GM13976 (cell line): ENCODE measurements at regions not wholly inside any gene's neighbourhood (a gene's known extent, or its start where the extent isn't known, plus 50 kb on each side); places are given as distances from the start of the nearest gene placed in this dataset.

Experiments
- DNase-seq: peaks from one replicate; pipeline ENCODE4 v3.0.0; 2012; ENCODE audit warnings: low spot score
- in situ Hi-C: fragments of 300-500 bp; cut with MboI; formaldehyde crosslinking; loops from one replicate; pipeline ENCODE4 v1.12.0; 2022; ENCODE audit warnings: low sequenced_read_pairs, mixed read lengths, inconsistent platforms; ENCODE audit not compliant: unreplicated experiment
- TF ChIP-seq, protein P1 (sequence below): IDR thresholded peaks from 2 replicates; pipeline ENCODE4 v1.5.1; 2012; ENCODE audit warnings: borderline replicate concordance, mild to moderate bottlenecking; ENCODE audit not compliant: insufficient read depth; ENCODE audit errors: extremely low read depth, missing control alignments, control extremely low read depth

DNA sequence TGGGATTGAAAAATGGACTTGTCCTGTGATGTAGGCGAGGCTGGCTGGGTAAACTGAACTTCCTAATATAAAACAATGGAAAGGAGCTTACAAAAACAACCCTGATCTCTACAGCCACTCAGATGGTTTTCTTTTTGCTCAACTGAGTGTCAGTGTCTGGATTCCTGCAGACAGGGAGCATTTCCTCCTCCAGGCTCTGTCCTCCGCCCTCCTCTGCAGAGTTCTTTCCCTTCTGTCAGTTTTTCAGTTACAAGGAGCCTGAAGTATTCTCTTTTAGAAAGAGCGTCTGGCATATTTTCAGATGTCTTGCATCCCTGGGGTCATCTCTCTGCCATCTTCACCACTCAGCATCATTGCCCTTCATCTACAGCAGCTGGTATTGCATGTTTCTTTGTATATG, 50.0 kb upstream of the PITRM1 start:
- in situ Hi-C loops: no loop called here
- TF ChIP-seq, protein P1, sequence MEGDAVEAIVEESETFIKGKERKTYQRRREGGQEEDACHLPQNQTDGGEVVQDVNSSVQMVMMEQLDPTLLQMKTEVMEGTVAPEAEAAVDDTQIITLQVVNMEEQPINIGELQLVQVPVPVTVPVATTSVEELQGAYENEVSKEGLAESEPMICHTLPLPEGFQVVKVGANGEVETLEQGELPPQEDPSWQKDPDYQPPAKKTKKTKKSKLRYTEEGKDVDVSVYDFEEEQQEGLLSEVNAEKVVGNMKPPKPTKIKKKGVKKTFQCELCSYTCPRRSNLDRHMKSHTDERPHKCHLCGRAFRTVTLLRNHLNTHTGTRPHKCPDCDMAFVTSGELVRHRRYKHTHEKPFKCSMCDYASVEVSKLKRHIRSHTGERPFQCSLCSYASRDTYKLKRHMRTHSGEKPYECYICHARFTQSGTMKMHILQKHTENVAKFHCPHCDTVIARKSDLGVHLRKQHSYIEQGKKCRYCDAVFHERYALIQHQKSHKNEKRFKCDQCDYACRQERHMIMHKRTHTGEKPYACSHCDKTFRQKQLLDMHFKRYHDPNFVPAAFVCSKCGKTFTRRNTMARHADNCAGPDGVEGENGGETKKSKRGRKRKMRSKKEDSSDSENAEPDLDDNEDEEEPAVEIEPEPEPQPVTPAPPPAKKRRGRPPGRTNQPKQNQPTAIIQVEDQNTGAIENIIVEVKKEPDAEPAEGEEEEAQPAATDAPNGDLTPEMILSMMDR: no peak

More for the DNA sequence above, 50.0 kb upstream of the PITRM1 start:
- DNase-seq: no peak
